Astrocyte of the spinal cord (primary cell): ENCODE measurements at regions not wholly inside any gene's neighbourhood (a gene's known extent, or its start where the extent isn't known, plus 50 kb on each side); places are given as distances from the start of the nearest gene placed in this dataset.

Experiments
- DNase-seq: peaks from one replicate; pipeline ENCODE4 v3.0.0; 2011; ENCODE audit warnings: low read depth, low spot score
- H3K4me3 ChIP-seq: 2 replicates; pipeline ENCODE4 v1.5.1; 2011; ENCODE audit warnings: low read depth, mild to moderate bottlenecking, low read length, moderate library complexity
- CTCF ChIP-seq: IDR thresholded peaks from 2 replicates; pipeline ENCODE4 v1.5.1; 2012; ENCODE audit warnings: low read depth, mild to moderate bottlenecking, low read length, inconsistent platforms
- in situ Hi-C: cut with HindIII; loops from 2 replicates; pipeline ENCODE4 v1.10.0; 2017; ENCODE audit warnings: low sequenced_read_pairs

GRCh38 chr4:176579226-176579625, 213.5 kb downstream of the VEGFC start:
- in situ Hi-C loops = no loop called here
- no peak for TF ChIP-seq CTCF
- DNase-seq = no peak
- no peak overlapping the region for H3K4me3 ChIP-seq

- H3K4me3 ChIP-seq = no peak overlapping the region
- in situ Hi-C loops = no loop called here
- no peak for DNase-seq
- TF ChIP-seq CTCF = no peak
These were observed 209.4 kb downstream of the VEGFC start for GRCh38 chr4:176583278-176583677.

- H3K4me3 ChIP-seq = no peak overlapping the region
- peak; percentile 37 for DNase-seq
- in situ Hi-C loops = no loop called here
- TF ChIP-seq CTCF = no peak
These were observed 208.6 kb downstream of the VEGFC start for GRCh38 chr4:176584031-176584606.

GRCh38 chr4:176587920-176588319, 204.8 kb downstream of the VEGFC start:
- in situ Hi-C loops = no loop called here
- TF ChIP-seq CTCF = no peak

GRCh38 chr4:176588436-176588835, 204.3 kb downstream of the VEGFC start:
- no peak for DNase-seq
- no peak for TF ChIP-seq CTCF
- in situ Hi-C loops = no loop called here
- H3K4me3 ChIP-seq = no peak overlapping the region

More at GRCh38 chr4:176587920-176588319, 204.8 kb downstream of the VEGFC start:
- H3K4me3 ChIP-seq = no peak overlapping the region
- peak; percentile 60 for DNase-seq

GRCh38 chr4:176592976-176593670, 199.6 kb downstream of the VEGFC start:
- in situ Hi-C loops = no loop called here
- TF ChIP-seq CTCF = no peak

More at GRCh38 chr4:176592976-176593670, 199.6 kb downstream of the VEGFC start:
- DNase-seq = no peak
- H3K4me3 ChIP-seq = no peak overlapping the region
